ENCODE measurements at regions not wholly inside any gene's neighbourhood (a gene's known extent, or its start where the extent isn't known, plus 50 kb on each side); places are given as distances from the start of the nearest gene placed in this dataset.
A peak's percentile ranks its signal among the peaks of the same experiment; 100 is the strongest.

GRCh38 chr2:226073496-226074160 is 674.1 kb downstream of the NYAP2 start:
- no peak for TF ChIP-seq CTCF (IDR thresholded peaks at IDR 0.05; ENCODE audit: control extremely low read depth, extremely low read depth)
- ATAC-seq (ENCODE audit: insufficient read depth, low FRiP score) (no peak), DNase-seq (no peak)
- WGBS, 2 donors: 87 to 90% methylated on average over 2 of the region's 2 CpGs
- H3K4me3 ChIP-seq: no peak overlapping the region
- no peaks in the 10 kb centered on the region for H3K36me3 ChIP-seq (ENCODE audit: control insufficient read depth in 4 of 4, insufficient read depth in 4 of 4, low read length in 4 of 4)
- H3K27me3 ChIP-seq (ENCODE audit: control insufficient read depth in 3 of 3, insufficient read depth in 3 of 3, low read length in 2 of 3): no peaks in the 10 kb centered on the region
- H3K9me3 ChIP-seq (ENCODE audit: control insufficient read depth in 4 of 4, insufficient read depth in 3 of 4, low read length in 3 of 4): peaks cover 0 to 3% (median 0%) of the 10 kb centered on the region in 4 donors
- peaks cover 0 to 33% (median 3%) of the 10 kb centered on the region in 5 donors for H3K4me1 ChIP-seq (ENCODE audit: control insufficient read depth in 5 of 5, insufficient read depth in 5 of 5, low read length in 5 of 5)
- H3K9ac ChIP-seq (ENCODE audit: insufficient read depth in 1 of 2, low read length in 2 of 2): no peak overlapping the region
- no peak overlapping the region for H3K27ac ChIP-seq (ENCODE audit: low read depth in 1 of 2, low read length in 1 of 2)

DNA sequence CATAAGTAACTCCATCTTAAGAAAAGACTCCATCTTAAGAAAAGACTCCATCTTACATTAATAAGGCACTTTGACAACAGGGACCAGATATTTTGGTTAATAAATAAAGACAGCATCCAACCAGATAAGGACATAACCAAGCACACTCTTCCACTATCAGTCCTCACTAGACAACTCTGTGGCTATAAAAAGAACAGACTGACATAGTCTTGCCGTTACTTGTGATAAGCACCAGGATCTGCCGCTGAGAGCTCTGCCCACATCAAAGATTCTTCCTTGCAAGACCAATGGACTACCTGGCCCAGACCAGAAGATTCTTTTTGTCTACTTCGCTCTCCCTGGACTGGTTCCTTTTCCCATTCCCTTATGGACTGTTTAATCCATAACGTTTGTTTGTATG is 667.4 kb downstream of the NYAP2 start:
- WGBS, 2 donors: 75 to 82% methylated on average over 4 of the region's 4 CpGs
- H3K27ac ChIP-seq (ENCODE audit: low read depth in 1 of 2, low read length in 1 of 2): no peak overlapping the region
- H3K9ac ChIP-seq (ENCODE audit: insufficient read depth in 1 of 2, low read length in 2 of 2): no peak overlapping the region
- H3K9me3 ChIP-seq (ENCODE audit: control insufficient read depth in 4 of 4, insufficient read depth in 3 of 4, low read length in 3 of 4): no peaks in the 10 kb centered on the region
- no peaks in the 10 kb centered on the region for H3K36me3 ChIP-seq (ENCODE audit: control insufficient read depth in 4 of 4, insufficient read depth in 4 of 4, low read length in 4 of 4)
- no peak overlapping the region for H3K4me3 ChIP-seq
- no peak for TF ChIP-seq CTCF (IDR thresholded peaks at IDR 0.05; ENCODE audit: control extremely low read depth, extremely low read depth)
- DNase-seq: no peak
- H3K27me3 ChIP-seq (ENCODE audit: control insufficient read depth in 3 of 3, insufficient read depth in 3 of 3, low read length in 2 of 3): no peaks in the 10 kb centered on the region
- ATAC-seq (ENCODE audit: insufficient read depth, low FRiP score): no peak
- peaks cover 0 to 39% (median 9%) of the 10 kb centered on the region in 5 donors for H3K4me1 ChIP-seq (ENCODE audit: control insufficient read depth in 5 of 5, insufficient read depth in 5 of 5, low read length in 5 of 5)

DNA sequence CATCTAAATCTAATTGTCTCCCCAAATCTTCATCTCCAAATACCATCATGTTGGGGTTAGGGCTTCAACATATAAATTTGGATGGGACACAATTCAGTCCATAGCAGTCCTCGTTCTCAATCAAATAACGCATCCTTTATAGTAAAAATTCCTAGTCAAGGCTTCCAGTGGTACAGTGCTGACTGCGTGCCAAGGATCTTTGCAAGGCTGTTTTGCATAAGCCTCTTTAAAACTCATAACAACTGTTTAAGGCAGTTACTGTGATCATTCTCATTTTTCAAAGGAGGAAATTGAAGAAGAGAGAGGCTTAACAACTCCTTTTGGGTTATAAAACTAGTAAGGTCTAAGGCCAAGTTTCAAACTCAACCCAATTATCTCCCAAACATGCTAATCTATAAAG is 666.9 kb downstream of the NYAP2 start:
- Histone ChIP-seq H3K9ac (ENCODE audit: insufficient read depth in 1 of 2, low read length in 2 of 2) (no peak overlapping the region), H3K36me3 (ENCODE audit: control insufficient read depth in 4 of 4, insufficient read depth in 4 of 4, low read length in 4 of 4) (no peaks in the 10 kb centered on the region), H3K4me1 (ENCODE audit: control insufficient read depth in 5 of 5, insufficient read depth in 5 of 5, low read length in 5 of 5) (peaks cover 0 to 39% (median 9%) of the 10 kb centered on the region in 5 donors), H3K9me3 (ENCODE audit: control insufficient read depth in 4 of 4, insufficient read depth in 3 of 4, low read length in 3 of 4) (no peaks in the 10 kb centered on the region), H3K27ac (ENCODE audit: low read depth in 1 of 2, low read length in 1 of 2) (no peak overlapping the region), H3K27me3 (ENCODE audit: control insufficient read depth in 3 of 3, insufficient read depth in 3 of 3, low read length in 2 of 3) (no peaks in the 10 kb centered on the region), H3K4me3 (no peak overlapping the region)
- DNase-seq (peak; percentile 48 to 88 (median 80)), ATAC-seq (ENCODE audit: insufficient read depth, low FRiP score) (no peak)
- 87 to 96% methylated on average over 3 of the region's 3 CpGs for WGBS, 2 donors
- no peak for TF ChIP-seq CTCF (IDR thresholded peaks at IDR 0.05; ENCODE audit: control extremely low read depth, extremely low read depth)

Data from lung (tissue), 11 donors.